ENCODE measurements at regions not wholly inside any gene's neighbourhood (a gene's known extent, or its start where the extent isn't known, plus 50 kb on each side); places are given as distances from the start of the nearest gene placed in this dataset.

GRCh38 chr2:59737299-59737698 lies 816.2 kb downstream of the BCL11A start:
- H3K9me3 ChIP-seq, result no peaks in the 10 kb centered on the region
- DNase-seq (no peak), ATAC-seq (peak in 2 of 4 donors; percentile 53 to 60)
- no peaks in the 10 kb centered on the region for H3K27me3 ChIP-seq (ENCODE audit: insufficient read depth in 3 of 3, low read length in 2 of 3)
- no peak overlapping the region for H3K27ac ChIP-seq
- H3K4me3 ChIP-seq, result no peak overlapping the region
- no peaks in the 10 kb centered on the region for H3K36me3 ChIP-seq (ENCODE audit: insufficient read depth in 1 of 2, low read depth in 1 of 2)
- TF ChIP-seq CTCF (IDR thresholded peaks at IDR 0.05), result no peak
- H3K4me1 ChIP-seq, result no peaks in the 10 kb centered on the region
- intact Hi-C loops (cut with DNase I), result no loop called here

GRCh38 chr2:59734743-59735142 lies 818.7 kb downstream of the BCL11A start:
- intact Hi-C loops (cut with DNase I), result no loop called here
- Histone ChIP-seq H3K27me3 (ENCODE audit: insufficient read depth in 3 of 3, low read length in 2 of 3) (no peaks in the 10 kb centered on the region), H3K4me3 (no peak overlapping the region), H3K27ac (no peak overlapping the region), H3K9me3 (no peaks in the 10 kb centered on the region), H3K4me1 (no peaks in the 10 kb centered on the region), H3K36me3 (ENCODE audit: insufficient read depth in 1 of 2, low read depth in 1 of 2) (no peaks in the 10 kb centered on the region)
- WGBS, 3 donors, result 30 to 42% (median 38%) methylated on average over 4 of the region's 4 CpGs
- no peak for TF ChIP-seq CTCF (IDR thresholded peaks at IDR 0.05)
- no peak for DNase-seq
- peak in 3 of 4 donors; percentile 36 to 65 (median 47) for ATAC-seq

GRCh38 chr2:59733970-59734369 lies 819.5 kb downstream of the BCL11A start:
- no peak for DNase-seq
- Histone ChIP-seq H3K27ac (no peak overlapping the region), H3K9me3 (no peaks in the 10 kb centered on the region), H3K36me3 (ENCODE audit: insufficient read depth in 1 of 2, low read depth in 1 of 2) (no peaks in the 10 kb centered on the region), H3K27me3 (ENCODE audit: insufficient read depth in 3 of 3, low read length in 2 of 3) (no peaks in the 10 kb centered on the region), H3K4me1 (no peaks in the 10 kb centered on the region), H3K4me3 (no peak overlapping the region)
- ATAC-seq, result peak in 2 of 4 donors; percentile 43 to 60
- intact Hi-C loops (cut with DNase I), result no loop called here
- no peak for TF ChIP-seq CTCF (IDR thresholded peaks at IDR 0.05)
- WGBS, 3 donors, result 67 to 89% (median 74%) methylated on average over 3 of the region's 3 CpGs

- intact Hi-C loops (cut with DNase I), result no loop called here
- no peak for TF ChIP-seq CTCF (IDR thresholded peaks at IDR 0.05)
- DNase-seq (no peak), ATAC-seq (no peak)
- 61 to 65% (median 62%) methylated on average over 2 of the region's 2 CpGs for WGBS, 3 donors
- H3K4me1 ChIP-seq, result no peaks in the 10 kb centered on the region
- no peak overlapping the region for H3K4me3 ChIP-seq
- H3K27me3 ChIP-seq (ENCODE audit: insufficient read depth in 3 of 3, low read length in 2 of 3), result no peaks in the 10 kb centered on the region
- no peaks in the 10 kb centered on the region for H3K36me3 ChIP-seq (ENCODE audit: insufficient read depth in 1 of 2, low read depth in 1 of 2)
- no peaks in the 10 kb centered on the region for H3K9me3 ChIP-seq
- no peak overlapping the region for H3K27ac ChIP-seq
Observed at GRCh38 chr2:59733567-59733930, 819.9 kb downstream of the BCL11A start.

- H3K4me3 ChIP-seq, result no peak overlapping the region
- ATAC-seq (peak in 2 of 4 donors; percentile 58 to 64), DNase-seq (peak in 1 of 2 donors; percentile 47)
- no peaks in the 10 kb centered on the region for H3K9me3 ChIP-seq
- intact Hi-C loops (cut with DNase I), result no loop called here
- H3K27me3 ChIP-seq (ENCODE audit: insufficient read depth in 3 of 3, low read length in 2 of 3), result no peaks in the 10 kb centered on the region
- no peak overlapping the region for H3K27ac ChIP-seq
- H3K36me3 ChIP-seq (ENCODE audit: insufficient read depth in 1 of 2, low read depth in 1 of 2), result no peaks in the 10 kb centered on the region
- H3K4me1 ChIP-seq, result no peaks in the 10 kb centered on the region
- WGBS, 3 donors, result 45 to 61% (median 46%) methylated on average over 15 of the region's 15 CpGs
- no peak for TF ChIP-seq CTCF (IDR thresholded peaks at IDR 0.05)
Observed at GRCh38 chr2:59732871-59733566, 820.4 kb downstream of the BCL11A start.
